ENCODE measurements at regions not wholly inside any gene's neighbourhood (a gene's known extent, or its start where the extent isn't known, plus 50 kb on each side); places are given as distances from the start of the nearest gene placed in this dataset.

GRCh38 chr3:34283751-34284150 lies 485.3 kb downstream of the PDCD6IP start:
- DNase-seq: no peak
- intact Hi-C loops (cut with DNase I; ENCODE audit: low total_unique reads): no loop called here
- no peak for TF ChIP-seq CTCF (IDR thresholded peaks at IDR 0.05 in 8 of 11, conservative IDR thresholded peaks at IDR 0.05 in 3 of 11)
- no peak for TF ChIP-seq POLR2A (IDR thresholded peaks at IDR 0.05)
- TF ChIP-seq POLR2AphosphoS5 (IDR thresholded peaks at IDR 0.05): no peak
- H3K9me3 ChIP-seq: peaks cover 0 to 5% (median 0%) of the 10 kb centered on the region in 8 donors
- no peaks in the 10 kb centered on the region for H3K36me3 ChIP-seq
- H3K27ac ChIP-seq: no peak overlapping the region
- 62 to 82% (median 68%) methylated on average over 3 of the region's 3 CpGs for WGBS, 5 donors
- H3K4me3 ChIP-seq: no peak overlapping the region
- no peaks in the 10 kb centered on the region for H3K27me3 ChIP-seq (replicated peaks in 1 of 7)
- H3K4me1 ChIP-seq: no peaks in the 10 kb centered on the region

GRCh38 chr3:34284959-34285826 lies 486.8 kb downstream of the PDCD6IP start:
- H3K4me1 ChIP-seq: no peaks in the 10 kb centered on the region
- DNase-seq: no peak

GRCh38 chr3:34285827-34286188 lies 487.4 kb downstream of the PDCD6IP start:
- DNase-seq: no peak
- H3K27ac ChIP-seq: no peak overlapping the region
- H3K4me3 ChIP-seq: no peak overlapping the region
- H3K27me3 ChIP-seq (replicated peaks in 1 of 7): no peaks in the 10 kb centered on the region
- intact Hi-C loops (cut with DNase I; ENCODE audit: low total_unique reads): no loop called here
- no peaks in the 10 kb centered on the region for H3K4me1 ChIP-seq
- 57 to 82% (median 64%) methylated on average over 2 of the region's 2 CpGs for WGBS, 5 donors
- no peaks in the 10 kb centered on the region for H3K36me3 ChIP-seq
- TF ChIP-seq POLR2AphosphoS5 (IDR thresholded peaks at IDR 0.05) (no peak), POLR2A (IDR thresholded peaks at IDR 0.05) (no peak), CTCF (IDR thresholded peaks at IDR 0.05 in 8 of 11, conservative IDR thresholded peaks at IDR 0.05 in 3 of 11) (no peak)
- peaks cover 0 to 5% (median 0%) of the 10 kb centered on the region in 8 donors for H3K9me3 ChIP-seq

More at GRCh38 chr3:34284959-34285826, 486.8 kb downstream of the PDCD6IP start:
- Histone ChIP-seq H3K27me3 (replicated peaks in 1 of 7) (no peaks in the 10 kb centered on the region), H3K4me3 (no peak overlapping the region), H3K27ac (no peak overlapping the region), H3K36me3 (no peaks in the 10 kb centered on the region), H3K9me3 (peaks cover 0 to 5% (median 0%) of the 10 kb centered on the region in 8 donors)
- WGBS, 5 donors: 81 to 88% (median 84%) methylated on average over 7 of the region's 7 CpGs
- no peak for TF ChIP-seq POLR2AphosphoS5 (IDR thresholded peaks at IDR 0.05)
- no peak for TF ChIP-seq CTCF (IDR thresholded peaks at IDR 0.05 in 8 of 11, conservative IDR thresholded peaks at IDR 0.05 in 3 of 11)
- no peak for TF ChIP-seq POLR2A (IDR thresholded peaks at IDR 0.05)
- intact Hi-C loops (cut with DNase I; ENCODE audit: low total_unique reads): no loop called here

GRCh38 chr3:34292605-34293300 lies 494.3 kb downstream of the PDCD6IP start:
- intact Hi-C loops (cut with DNase I; ENCODE audit: low total_unique reads): no loop called here
- Histone ChIP-seq H3K4me1 (no peaks in the 10 kb centered on the region), H3K4me3 (no peak overlapping the region), H3K36me3 (no peaks in the 10 kb centered on the region), H3K27me3 (replicated peaks in 1 of 7) (no peaks in the 10 kb centered on the region), H3K9me3 (no peaks in the 10 kb centered on the region), H3K27ac (no peak overlapping the region)
- TF ChIP-seq POLR2A (IDR thresholded peaks at IDR 0.05): no peak
- TF ChIP-seq CTCF (IDR thresholded peaks at IDR 0.05 in 8 of 11, conservative IDR thresholded peaks at IDR 0.05 in 3 of 11): no peak
- TF ChIP-seq POLR2AphosphoS5 (IDR thresholded peaks at IDR 0.05): no peak
- 67 to 85% (median 73%) methylated on average over 3 of the region's 3 CpGs for WGBS, 5 donors
- DNase-seq: no peak

Measured in spleen (tissue), 11 donors.